Adipose tissue (tissue), 3 donors: ENCODE measurements at regions not wholly inside any gene's neighbourhood (a gene's known extent, or its start where the extent isn't known, plus 50 kb on each side); places are given as distances from the start of the nearest gene placed in this dataset.
"Not testable (repeated sequence)": the region's sequence is repeated elsewhere in the genome, so short reads cannot be mapped to it uniquely, and the experiment has no call there.

Experiments used
- H3K27ac ChIP-seq: one replicate; pipeline ENCODE4 v1.5.1; 2013; ENCODE audit warnings: low read depth, low read length
- WGBS, 3 donors: extraction: QIAGEN DNeasy Blood & Tissue Kit; methylation state at CpG; one replicate each; pipeline ENCODE4 v1.1.7; 2013; 5-methylcytosine and 5-hydroxymethylcytosine counted together
- donor health status: healthy with polysubstance abuse.
- donor health status: Bipolar disorder and iron deficiency.
- donor health status: healthy.

DNA sequence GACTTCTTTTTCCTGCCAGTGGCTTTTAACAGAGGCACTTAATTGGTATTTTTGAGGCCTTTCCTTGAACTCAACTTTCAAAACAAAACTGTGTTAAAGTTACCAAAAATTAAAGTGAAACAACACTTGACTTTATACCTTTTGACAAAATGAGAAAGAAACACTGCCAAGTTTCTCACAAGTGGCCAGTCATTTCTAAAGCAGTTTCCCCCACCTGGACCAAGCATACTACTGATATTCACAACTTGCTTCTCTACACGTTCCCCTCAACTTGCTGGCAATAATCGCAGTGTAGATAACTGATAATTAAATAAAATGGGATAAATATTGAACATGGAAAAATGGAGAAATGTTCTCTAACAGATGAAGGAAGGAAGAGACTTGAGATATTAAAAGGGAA lies 135.7 kb downstream of the TLR4 start:
- 79 to 84% (median 80%) methylated on average over 2 of the region's 2 CpGs for WGBS, 3 donors
- no peak overlapping the region for H3K27ac ChIP-seq

DNA sequence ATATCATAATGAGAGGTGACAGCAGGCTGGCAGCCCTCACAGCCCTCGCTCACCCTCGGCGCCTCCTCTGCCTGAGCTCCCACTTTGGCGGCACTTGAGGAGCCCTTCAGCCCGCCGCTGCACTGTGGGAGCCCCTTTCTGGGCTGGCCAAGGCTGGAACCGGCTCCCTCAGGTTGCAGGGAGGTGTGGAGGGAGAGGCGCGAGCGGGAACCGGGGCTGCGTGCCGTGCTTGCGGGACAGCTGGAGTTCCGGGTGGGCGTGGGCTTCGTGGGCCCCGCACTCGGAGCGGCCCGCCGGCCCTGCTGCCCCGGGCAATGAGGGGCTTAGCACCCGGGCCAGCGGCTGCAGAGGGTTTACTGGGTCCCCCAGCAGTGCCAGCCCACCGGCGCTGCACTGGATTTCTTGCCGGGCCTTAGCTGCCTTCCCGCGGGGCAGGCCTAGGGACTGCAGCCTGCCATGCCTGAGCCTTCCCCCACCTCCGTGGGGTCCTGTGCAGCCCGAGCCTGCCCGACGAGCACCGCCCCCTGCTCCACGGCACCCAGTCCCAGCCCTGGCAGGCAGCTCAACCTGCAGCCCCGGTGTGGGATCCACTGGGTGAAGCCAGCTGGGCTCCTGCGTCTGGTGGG lies 147.7 kb downstream of the TLR4 start:
- not testable (repeated sequence) for H3K27ac ChIP-seq
- WGBS, 3 donors, result 81 to 90% (median 86%) methylated on average over 29 to 38 of the region's 38 CpGs

DNA sequence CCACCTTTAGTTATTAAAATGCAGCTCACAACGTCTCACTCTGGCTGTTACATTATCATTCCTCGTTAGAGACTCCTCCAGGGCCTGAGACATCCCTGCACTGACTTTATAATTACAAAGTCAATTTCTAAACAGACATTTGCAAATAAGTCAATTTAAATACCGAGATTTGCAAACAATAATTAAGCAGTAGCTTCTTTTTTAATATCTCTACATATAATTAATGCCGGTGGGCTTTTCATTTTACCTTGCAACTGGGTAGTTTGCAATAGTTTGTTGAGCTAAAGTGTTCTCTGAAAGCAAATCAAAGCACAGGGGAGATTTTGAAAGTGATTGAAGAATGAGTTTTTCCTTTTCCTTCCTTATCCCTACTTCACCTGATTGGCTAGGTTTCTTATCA lies 154.4 kb downstream of the TLR4 start:
- 40 to 64% (median 59%) methylated on average over 4 of the region's 4 CpGs for WGBS, 3 donors
- H3K27ac ChIP-seq, result no peak overlapping the region

DNA sequence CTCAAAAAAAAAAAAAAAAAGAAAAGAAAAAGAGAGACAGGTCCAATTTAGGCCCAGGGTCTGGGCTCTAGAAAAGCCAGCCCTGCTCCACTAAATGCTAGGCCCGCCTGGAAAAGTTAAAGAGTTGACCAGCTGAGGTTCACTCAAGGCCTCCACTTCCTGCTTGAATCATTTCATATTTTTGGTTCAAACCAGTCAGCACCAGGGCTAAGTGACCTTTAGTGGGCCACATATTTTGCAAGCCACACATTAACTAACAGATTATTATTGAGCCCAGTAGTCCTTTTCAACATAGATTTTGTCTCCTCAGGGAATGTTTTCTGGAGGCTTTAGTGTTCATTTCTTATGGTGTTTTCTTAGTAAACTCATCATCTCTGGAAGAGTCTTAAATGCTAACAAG lies 156.6 kb downstream of the TLR4 start:
- WGBS, 3 donors, result 80 to 94% (median 83%) methylated on average over 1 of the region's 1 CpG
- H3K27ac ChIP-seq, result no peak overlapping the region

DNA sequence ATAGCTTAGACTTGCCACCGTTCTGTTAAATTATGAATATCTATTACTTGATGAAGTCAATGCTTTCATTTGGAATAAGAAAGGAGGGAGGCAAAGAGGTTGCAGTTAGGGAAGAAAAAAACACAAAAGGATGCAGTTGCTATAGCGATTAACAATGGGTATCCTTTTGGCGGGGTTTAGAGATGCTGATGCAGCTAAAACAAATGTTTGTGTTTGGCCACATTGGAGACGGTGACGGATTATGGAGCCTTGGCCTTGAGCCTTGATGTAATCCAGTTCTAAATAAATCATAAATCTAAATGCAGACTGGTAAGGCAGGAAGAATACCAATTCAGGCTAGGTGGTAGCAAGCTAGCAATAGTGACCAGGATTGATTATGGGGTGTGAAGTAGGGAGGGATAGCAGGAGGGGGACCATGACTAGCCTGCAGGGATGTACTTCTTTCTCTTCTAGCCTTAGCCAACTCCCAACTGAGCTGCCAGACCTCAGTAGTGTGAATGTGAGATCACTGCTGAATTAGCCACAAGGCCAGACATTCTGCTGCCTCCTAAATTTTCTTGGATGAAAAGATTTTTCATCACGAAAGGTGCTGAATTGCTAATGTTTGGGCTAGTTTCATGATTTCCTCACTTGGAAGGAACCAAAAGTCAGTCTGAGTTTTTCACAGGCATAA lies 160.3 kb downstream of the TLR4 start:
- WGBS, 3 donors, result 45 to 62% (median 61%) methylated on average over 6 of the region's 6 CpGs

DNA sequence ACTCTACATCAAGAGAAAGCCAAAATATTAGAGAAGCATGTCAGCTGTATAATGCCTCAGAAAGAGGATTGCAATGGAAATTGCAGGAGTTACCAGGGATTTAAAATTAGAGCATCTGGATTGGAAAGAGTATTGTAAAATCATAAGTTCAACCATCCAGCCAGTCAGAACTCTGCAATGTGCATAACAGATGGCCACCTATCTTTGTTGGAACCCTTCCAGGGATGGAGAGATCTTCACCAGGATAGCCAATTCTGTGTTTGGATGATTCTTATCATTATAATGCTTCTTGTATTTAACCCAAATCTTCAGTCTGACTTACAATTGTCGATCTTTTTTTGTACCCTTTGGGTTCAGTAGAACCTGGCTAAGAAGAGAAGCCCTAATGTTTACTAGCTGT lies 164.4 kb downstream of the TLR4 start:
- 71 to 97% (median 92%) methylated on average over 1 of the region's 1 CpG for WGBS, 3 donors

More for the DNA sequence above, 160.3 kb downstream of the TLR4 start:
- H3K27ac ChIP-seq, result no peak overlapping the region

DNA sequence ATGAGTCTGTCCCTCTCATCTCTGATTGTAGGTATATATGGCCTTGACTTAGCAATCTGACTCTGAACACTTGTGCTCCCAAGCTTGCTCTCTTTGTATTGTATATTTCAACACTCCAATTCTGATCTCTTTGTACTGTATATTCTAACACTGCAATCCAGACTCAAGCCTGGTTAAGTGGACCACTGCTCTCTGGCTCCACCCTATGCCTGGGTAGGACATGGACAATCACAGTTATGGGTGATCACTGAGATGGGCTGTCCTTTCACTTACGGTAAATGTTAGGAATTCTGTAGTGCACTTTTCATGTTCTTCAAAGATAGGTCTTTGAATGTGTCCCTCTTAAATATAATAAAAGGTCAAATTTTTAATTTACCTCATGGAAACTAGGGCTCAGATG lies 165.1 kb downstream of the TLR4 start:
- H3K27ac ChIP-seq, result no peak overlapping the region
- 88 to 96% (median 94%) methylated on average over 1 of the region's 1 CpG for WGBS, 3 donors

More for the DNA sequence above, 164.4 kb downstream of the TLR4 start:
- H3K27ac ChIP-seq, result no peak overlapping the region

DNA sequence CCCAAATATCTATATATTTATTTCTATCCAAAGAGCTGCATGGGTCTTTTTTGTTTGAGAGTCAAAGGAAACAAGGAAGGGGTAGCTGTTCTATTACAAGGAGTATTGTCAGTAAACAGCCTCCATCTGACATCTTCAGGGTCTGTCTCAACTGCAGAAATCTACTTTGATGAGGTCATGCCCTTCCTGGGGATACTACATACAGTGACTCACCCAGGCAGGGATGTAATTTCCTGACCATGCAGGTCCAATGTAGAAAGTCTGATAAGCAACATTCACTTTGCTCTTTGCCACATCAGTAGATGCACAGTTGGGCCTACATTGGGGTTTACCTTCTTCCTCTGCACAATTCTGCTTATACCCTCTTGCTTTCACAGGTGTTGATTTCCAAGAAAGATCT lies 165.5 kb downstream of the TLR4 start:
- H3K27ac ChIP-seq, result no peak overlapping the region

DNA sequence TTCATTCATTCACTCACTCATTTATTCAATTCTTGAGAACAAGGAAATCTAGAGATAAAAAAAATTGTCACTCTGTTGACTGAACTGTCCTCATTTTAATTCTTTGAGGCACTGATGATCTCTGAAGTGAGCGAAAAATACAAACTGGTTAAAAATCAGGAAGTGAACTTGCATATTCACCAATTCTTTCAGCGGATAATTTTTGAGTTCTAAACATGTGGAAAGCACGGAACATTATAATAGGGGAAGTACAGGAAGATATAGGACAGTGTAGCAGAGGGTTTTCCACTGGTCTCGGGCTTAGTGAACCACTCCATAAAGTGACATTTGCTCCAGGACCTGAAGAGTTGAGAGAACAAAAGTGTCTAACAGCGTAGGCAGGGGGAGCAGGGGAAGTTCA lies 169.5 kb downstream of the TLR4 start:
- 64 to 75% (median 71%) methylated on average over 5 of the region's 5 CpGs for WGBS, 3 donors
- H3K27ac ChIP-seq, result no peak overlapping the region

DNA sequence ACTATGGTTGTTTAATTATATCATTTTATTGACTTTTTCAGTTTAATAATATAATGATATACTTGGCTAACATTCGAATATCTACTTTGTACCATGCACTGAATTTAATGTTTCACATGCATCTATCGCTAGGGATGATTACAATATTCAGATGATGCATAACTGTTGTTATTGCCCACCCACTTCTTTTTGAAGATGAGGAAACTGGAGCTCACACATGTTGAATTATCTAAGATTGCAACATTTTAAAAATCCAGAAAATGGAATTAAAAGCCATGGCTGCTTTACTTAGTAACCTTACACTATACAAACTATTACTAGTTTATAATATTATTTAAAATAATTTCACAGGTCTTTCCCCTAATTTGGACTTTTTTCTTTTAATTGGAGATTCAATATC lies 171.7 kb downstream of the TLR4 start:
- 63 to 89% (median 86%) methylated on average over 2 of the region's 2 CpGs for WGBS, 3 donors

DNA sequence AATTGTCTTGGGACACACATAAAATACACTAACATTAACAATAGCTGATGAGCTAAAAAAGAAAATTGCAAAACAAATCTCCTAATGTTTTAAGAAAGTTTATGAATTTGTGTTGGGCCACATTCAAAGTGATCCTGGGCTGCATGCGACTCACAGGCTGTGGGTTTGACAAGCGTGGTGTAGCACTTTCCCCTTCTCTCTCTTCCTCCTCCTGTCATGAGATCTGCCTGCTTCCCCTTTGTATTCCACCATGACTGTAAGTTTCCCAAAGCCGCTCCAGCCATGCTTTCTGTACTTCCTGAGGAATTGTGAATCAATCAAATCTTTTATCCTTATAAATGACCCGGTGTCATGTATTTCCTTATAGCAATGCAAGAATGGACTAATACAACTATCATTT lies 178.0 kb downstream of the TLR4 start:
- H3K27ac ChIP-seq, result no peak overlapping the region
- WGBS, 3 donors, result 68 to 77% (median 69%) methylated on average over 4 of the region's 4 CpGs

More for the DNA sequence above, 171.7 kb downstream of the TLR4 start:
- no peak overlapping the region for H3K27ac ChIP-seq

DNA sequence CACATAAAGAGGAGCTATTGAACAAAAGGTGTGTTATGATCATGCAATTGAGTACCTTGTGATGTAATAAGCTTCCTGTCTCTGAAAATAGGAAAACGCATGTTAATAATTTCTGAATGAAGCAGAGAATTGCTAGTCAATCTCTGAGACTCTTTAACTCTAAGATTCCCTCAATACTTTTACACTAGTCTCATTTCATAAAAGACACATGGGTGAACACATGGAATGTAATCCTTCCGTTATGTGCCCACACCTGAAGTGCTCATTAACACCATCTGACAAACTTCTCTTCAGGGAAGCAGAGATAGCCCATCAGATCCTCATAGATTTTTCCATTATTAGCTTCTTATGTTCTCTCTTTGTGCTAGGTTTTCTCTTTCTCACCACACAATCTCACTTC lies 182.4 kb downstream of the TLR4 start:
- H3K27ac ChIP-seq, result no peak overlapping the region
- 33 to 86% (median 86%) methylated on average over 2 of the region's 2 CpGs for WGBS, 3 donors

DNA sequence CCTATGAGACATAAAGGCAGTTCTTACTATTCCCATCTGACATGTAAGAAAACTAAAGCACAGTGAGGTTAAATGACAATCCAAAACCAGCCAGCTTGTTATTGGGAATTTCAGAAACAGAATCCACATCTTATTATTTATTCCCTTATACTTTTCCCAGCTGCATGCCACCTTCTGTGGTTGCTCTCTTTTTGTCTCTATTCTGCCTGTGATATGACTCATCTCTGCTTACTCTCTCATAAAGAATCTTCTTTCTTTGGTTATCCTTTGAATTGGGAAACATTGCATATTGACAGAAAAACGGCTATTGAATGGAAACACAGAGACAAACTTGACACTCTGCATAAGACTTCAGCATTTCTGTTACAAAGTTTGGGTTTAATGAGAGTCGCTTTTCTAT lies 183.2 kb downstream of the TLR4 start:
- WGBS, 3 donors, result 66 to 82% (median 81%) methylated on average over 2 of the region's 2 CpGs
- no peak overlapping the region for H3K27ac ChIP-seq

DNA sequence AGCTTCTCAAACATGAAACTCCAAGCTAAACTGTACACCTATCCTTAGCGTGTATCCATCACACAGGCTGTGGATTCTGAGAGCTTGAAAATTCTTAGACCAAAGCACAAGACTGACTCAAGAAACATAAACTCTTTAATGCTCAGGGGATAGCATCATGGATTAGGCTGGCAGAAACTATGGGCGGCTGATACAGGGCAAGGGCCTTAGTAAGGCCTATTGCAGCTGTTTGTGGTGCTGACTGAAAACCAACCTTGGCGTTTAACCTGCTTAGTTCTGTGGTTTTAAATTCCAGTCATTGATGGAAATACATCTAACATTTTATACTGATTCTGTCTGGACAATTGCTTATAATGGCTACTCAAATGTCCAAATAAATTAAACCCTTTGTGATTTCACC lies 183.7 kb downstream of the TLR4 start:
- no peak overlapping the region for H3K27ac ChIP-seq
- 74 to 88% (median 75%) methylated on average over 3 of the region's 3 CpGs for WGBS, 3 donors

DNA sequence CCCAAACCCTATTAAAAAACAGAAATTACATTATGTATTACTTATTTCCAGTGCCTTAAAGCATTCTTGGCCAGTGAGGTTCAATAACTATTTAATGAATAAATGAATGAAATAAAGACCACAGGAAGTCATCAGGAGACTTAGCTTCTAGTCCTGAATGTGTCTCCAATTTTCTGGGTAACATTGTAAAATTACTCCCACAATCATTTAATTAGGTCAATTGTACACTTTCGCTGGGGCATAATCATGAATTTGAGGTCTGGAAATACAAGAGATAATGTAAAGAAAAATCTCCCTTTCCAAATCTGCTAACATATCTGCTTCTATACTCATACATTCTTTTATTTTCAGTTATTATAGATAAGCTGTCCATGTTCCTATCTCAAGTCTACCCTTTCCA lies 199.2 kb downstream of the TLR4 start:
- 81 to 96% (median 92%) methylated on average over 1 of the region's 1 CpG for WGBS, 3 donors

DNA sequence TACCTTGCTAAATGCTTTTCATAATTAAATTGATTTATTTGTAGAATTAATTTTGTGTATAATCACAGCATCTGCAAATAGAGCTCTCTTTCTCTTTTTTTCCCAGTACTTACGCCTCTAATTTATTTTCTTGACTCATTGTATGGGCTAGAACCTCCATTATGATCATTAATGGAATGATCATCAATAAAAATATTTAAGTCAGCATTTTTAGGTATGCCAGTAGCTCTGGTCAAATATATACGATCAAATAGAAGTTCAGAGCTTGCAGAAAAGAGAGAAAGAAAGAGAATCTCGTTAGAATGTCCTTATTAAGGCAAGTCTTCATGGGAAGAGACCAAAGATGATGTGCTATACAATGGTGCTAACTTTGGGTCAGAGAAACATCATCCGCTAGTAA lies 202.6 kb downstream of the TLR4 start:
- H3K27ac ChIP-seq, result no peak overlapping the region
- 50 to 61% (median 51%) methylated on average over 4 of the region's 4 CpGs for WGBS, 3 donors

More for the DNA sequence above, 199.2 kb downstream of the TLR4 start:
- H3K27ac ChIP-seq, result no peak overlapping the region

DNA sequence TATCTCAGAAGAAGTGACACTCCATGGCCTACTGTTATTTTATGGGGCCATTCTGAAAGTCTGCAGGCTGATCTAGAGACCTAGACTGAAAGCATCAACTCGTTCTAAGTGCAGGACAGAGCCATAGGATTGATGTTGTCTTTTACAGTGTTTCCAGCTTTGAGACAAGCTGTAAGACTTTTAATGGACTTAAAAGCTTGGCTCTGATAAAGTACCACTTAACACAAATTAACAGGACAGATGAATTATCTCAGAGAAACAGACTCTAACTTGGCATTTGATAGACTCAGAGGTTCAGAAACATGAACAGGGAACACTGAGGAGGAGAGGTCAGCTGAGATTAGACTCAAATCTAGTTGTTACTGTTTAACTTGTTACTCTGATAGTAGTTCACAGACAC lies 203.2 kb downstream of the TLR4 start:
- 33 to 53% (median 38%) methylated on average over 1 of the region's 1 CpG for WGBS, 3 donors
- H3K27ac ChIP-seq, result no peak overlapping the region

DNA sequence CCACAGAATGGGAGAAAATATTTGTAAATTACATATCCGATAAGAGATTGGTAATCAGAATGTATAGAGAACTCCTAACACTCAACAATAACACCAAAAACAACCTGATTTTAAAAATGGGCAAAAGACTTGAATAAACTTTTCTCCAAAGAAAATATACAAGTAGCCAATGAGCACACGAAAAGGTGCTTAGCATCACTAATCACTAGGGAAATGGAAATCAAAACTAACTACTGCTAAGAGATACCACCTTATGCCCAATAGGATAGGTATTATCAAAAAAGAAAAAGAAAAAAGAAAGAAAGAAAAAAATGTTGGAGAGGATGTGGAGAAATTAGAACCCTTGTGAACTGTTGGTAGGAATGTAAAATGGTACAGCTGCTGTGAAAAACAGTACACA lies 212.1 kb downstream of the TLR4 start:
- 64 to 86% (median 82%) methylated on average over 2 of the region's 2 CpGs for WGBS, 3 donors
- H3K27ac ChIP-seq, result no peak overlapping the region

DNA sequence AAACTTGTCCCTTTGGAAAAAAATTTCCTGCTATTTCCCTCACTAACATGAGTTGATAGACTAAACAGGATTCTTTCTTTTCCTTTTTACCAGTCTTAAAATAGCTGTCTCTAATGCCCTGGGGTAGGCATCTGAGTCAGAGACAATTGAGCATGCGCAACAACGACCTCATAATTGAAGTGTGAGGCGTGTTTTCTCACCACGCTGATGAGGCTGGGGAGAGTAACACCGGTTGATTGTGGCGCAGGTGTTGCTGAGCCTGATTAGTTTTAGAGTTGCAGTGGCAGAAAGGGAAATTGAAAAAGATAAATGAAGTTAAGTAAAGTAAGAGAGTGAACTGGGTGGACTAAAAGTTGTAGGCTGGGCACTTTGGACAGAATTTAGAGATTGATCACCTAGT lies 213.7 kb downstream of the TLR4 start:
- H3K27ac ChIP-seq, result no peak overlapping the region
- WGBS, 3 donors, result 47 to 58% (median 56%) methylated on average over 6 of the region's 6 CpGs

DNA sequence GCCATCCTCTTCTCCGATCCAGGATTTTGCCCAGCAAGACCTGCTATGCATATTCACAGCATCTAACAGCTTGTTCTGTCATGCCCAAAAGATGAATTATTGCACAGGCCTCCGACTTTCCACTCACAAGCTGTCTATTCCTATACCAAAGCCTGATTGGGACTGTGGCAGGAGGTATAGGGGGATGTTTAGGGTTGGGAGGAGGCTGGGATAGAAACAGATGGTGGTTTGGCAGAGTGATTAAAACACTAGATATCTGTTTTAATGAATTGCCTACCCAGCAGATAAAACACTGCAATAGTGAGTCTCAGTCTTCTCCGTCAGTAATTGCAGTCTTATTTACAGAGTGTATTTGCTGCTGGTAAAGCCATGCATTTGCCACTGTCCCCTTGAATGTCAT lies 215.3 kb downstream of the TLR4 start:
- whole genome bisulfite sequencing, 3 donors, result 53 to 61% (median 58%) methylated on average over 3 of the region's 3 CpGs
- no peak overlapping the region for H3K27ac ChIP-seq
